H1 (cell line): ENCODE measurements at regions not wholly inside any gene's neighbourhood (a gene's known extent, or its start where the extent isn't known, plus 50 kb on each side); places are given as distances from the start of the nearest gene placed in this dataset.
A peak's percentile ranks its signal among the peaks of the same experiment; 100 is the strongest.

ENCODE experiments used
- CTCF ChIA-PET: fragments of 300-600 bp; sonication (Branson Sonifier 250); formaldehyde crosslinking; loops from one replicate; lab custom pipeline; 2021; ENCODE audit not compliant: partially characterized antibody; lab: Charles Lee
- POLR2A ChIA-PET: fragments of 300-600 bp; sonication (Branson Sonifier 250); formaldehyde crosslinking; loops from one replicate; lab custom pipeline; 2021; ENCODE audit warnings: inconsistent platforms; ENCODE audit not compliant: partially characterized antibody; lab: Charles Lee
- DNase-seq, 2 experiments: peaks; one replicate each; pipeline versions ENCODE4 v3.0.0 to v3.0.0-alpha.2; 2010 to 2022; ENCODE audit warnings: low spot score in 2 of 2, low read depth in 1 of 2, mixed read lengths in 1 of 2
- FAIRE-seq: peaks from 2 replicates; lab custom pipeline; 2011; peaks lifted over from hg19 to GRCh38; lab: Jason Lieb, UNC
- H2AFZ ChIP-seq: 2 replicates; pipeline ENCODE4 v1.8.1; 2012; ENCODE audit warnings: low read length, inconsistent platforms
- H2AK5ac ChIP-seq: 2 replicates; pipeline ENCODE4 v1.6.1; 2013; ENCODE audit warnings: low read depth, low read length
- H2BK120ac ChIP-seq: replicated peaks from 2 replicates; pipeline ENCODE3; 2013; ENCODE audit warnings: low read depth, low read length, inconsistent platforms
- H2BK12ac ChIP-seq: 2 replicates; pipeline ENCODE4 v1.6.1; 2013; ENCODE audit warnings: low read depth, low read length
- H2BK15ac ChIP-seq: 2 replicates; pipeline ENCODE4 v1.6.1; 2013; ENCODE audit warnings: low read length
- H2BK20ac ChIP-seq: 2 replicates; pipeline ENCODE4 v1.6.1; 2013; ENCODE audit warnings: low read length
- H2BK5ac ChIP-seq: 2 replicates; pipeline ENCODE4 v1.6.1; 2013; ENCODE audit warnings: low read depth, low read length
- H3K14ac ChIP-seq: 2 replicates; pipeline ENCODE4 v1.6.1; 2013; ENCODE audit warnings: inconsistent platforms; ENCODE audit not compliant: insufficient read length
- H3K18ac ChIP-seq: 2 replicates; pipeline ENCODE4 v1.6.1; 2013; ENCODE audit warnings: low read length; ENCODE audit errors: extremely low read depth
- H3K23ac ChIP-seq: 2 replicates; pipeline ENCODE4 v1.6.1; 2013; ENCODE audit warnings: inconsistent platforms; ENCODE audit not compliant: insufficient read length
- H3K23me2 ChIP-seq: 2 replicates; pipeline ENCODE4 v1.6.1; 2013; ENCODE audit warnings: low read depth, low read length
- H3K27ac ChIP-seq: 2 replicates; pipeline ENCODE4 v1.6.1; 2011; ENCODE audit warnings: low read depth, low read length, inconsistent platforms
- H3K27me3 ChIP-seq, 4 experiments: replicated peaks in 1 of 4; 1 replicate in 1 of 4; 2 replicates in 3 of 4; pipeline versions ENCODE4 v1.6.1 to v1.8.1; 2011 to 2013; ENCODE audit warnings: low read length in 3 of 4, mild to moderate bottlenecking in 3 of 4, inconsistent platforms in 2 of 4, mixed read lengths in 2 of 4, moderate library complexity in 1 of 4; ENCODE audit not compliant: control insufficient read depth in 3 of 4, insufficient read depth in 3 of 4; ENCODE audit errors: extremely low read depth in 1 of 4
- H3K36me3 ChIP-seq, 4 experiments: 2 replicates each; pipeline versions ENCODE4 v1.6.1 to v1.8.1; 2011 to 2013; ENCODE audit warnings: mild to moderate bottlenecking in 4 of 4, low read length in 3 of 4, moderate library complexity in 2 of 4, control low read depth in 1 of 4, inconsistent platforms in 1 of 4; ENCODE audit not compliant: insufficient read depth in 4 of 4, control insufficient read depth in 2 of 4
- H3K4ac ChIP-seq: replicated peaks from 2 replicates; pipeline ENCODE3; 2013; ENCODE audit warnings: low read length, low read depth, mixed read lengths, inconsistent platforms; ENCODE audit not compliant: insufficient read length
- H3K4me1 ChIP-seq, 4 experiments: replicated peaks in 1 of 4; 1 replicate in 1 of 4; 2 replicates in 3 of 4; pipeline versions ENCODE4 v1.6.1 to v1.8.1; 2011 to 2013; ENCODE audit warnings: low read length in 3 of 4, inconsistent platforms in 2 of 4, mixed read lengths in 1 of 4; ENCODE audit not compliant: insufficient read depth in 4 of 4, control insufficient read depth in 3 of 4
- H3K4me2 ChIP-seq, 2 experiments: 2 replicates each; pipeline versions ENCODE4 v1.6.1 to v1.8.1; 2011 to 2013; ENCODE audit warnings: low read depth in 2 of 2, low read length in 2 of 2, control low read depth in 1 of 2, inconsistent platforms in 1 of 2, mild to moderate bottlenecking in 1 of 2; ENCODE audit not compliant: insufficient read depth in 1 of 2
- H3K4me3 ChIP-seq, 4 experiments: fragments of 200-600, 300-600 bp in 1 of 4; sonication (generic), shearing (Covaris generic), sonication (Bioruptor Twin) in 1 of 4; 2 replicates each; pipeline versions ENCODE4 v1.5.1 to v1.8.1; 2011 to 2016; ENCODE audit warnings: low read length in 4 of 4, low read depth in 3 of 4, control low read depth in 2 of 4, inconsistent platforms in 2 of 4, mild to moderate bottlenecking in 2 of 4, mixed read lengths in 1 of 4, moderate library complexity in 1 of 4; ENCODE audit not compliant: insufficient read depth in 2 of 4; ENCODE audit errors: extremely low read depth in 1 of 4
- H3K56ac ChIP-seq: replicated peaks from 2 replicates; pipeline ENCODE3; 2013; ENCODE audit warnings: low read depth, mild to moderate bottlenecking, mixed read lengths, low read length, inconsistent platforms; ENCODE audit not compliant: insufficient read length
- H3K79me1 ChIP-seq: 2 replicates; pipeline ENCODE4 v1.6.1; 2013; ENCODE audit warnings: low read depth, low read length, control low read depth
- H3K79me2 ChIP-seq, 2 experiments: 2 replicates each; pipeline versions ENCODE4 v1.6.1 to v1.8.1; 2012 to 2013; ENCODE audit warnings: low read length in 2 of 2, mild to moderate bottlenecking in 2 of 2, inconsistent platforms in 1 of 2; ENCODE audit not compliant: insufficient read depth in 2 of 2, control insufficient read depth in 1 of 2
- H3K9ac ChIP-seq, 4 experiments: replicated peaks in 1 of 4; 1 replicate in 1 of 4; 2 replicates in 3 of 4; pipeline versions ENCODE4 v1.6.1 to v1.8.1; 2011 to 2013; ENCODE audit warnings: low read depth in 3 of 4, low read length in 3 of 4, control low read depth in 2 of 4, mild to moderate bottlenecking in 2 of 4, moderate library complexity in 2 of 4, inconsistent platforms in 1 of 4; ENCODE audit errors: extremely low read depth in 1 of 4
- H3K9me3 ChIP-seq, 2 experiments: 2 replicates each; pipeline versions ENCODE4 v1.6.1 to v1.8.1; 2012 to 2013; ENCODE audit warnings: mild to moderate bottlenecking in 2 of 2, moderate library complexity in 2 of 2, control low read depth in 1 of 2, inconsistent platforms in 1 of 2, low read depth in 1 of 2, low read length in 1 of 2, mixed read lengths in 1 of 2; ENCODE audit not compliant: insufficient read depth in 2 of 2
- H4K20me1 ChIP-seq, 2 experiments: replicated peaks in 1 of 2; 2 replicates each; pipeline versions ENCODE3 to v1.8.1; 2011 to 2013; ENCODE audit warnings: inconsistent platforms in 2 of 2, low read length in 2 of 2, mild to moderate bottlenecking in 1 of 2; ENCODE audit not compliant: insufficient read depth in 2 of 2, control insufficient read depth in 1 of 2
- H4K5ac ChIP-seq: 2 replicates; pipeline ENCODE4 v1.6.1; 2013; ENCODE audit warnings: low read length, low read depth, mixed read lengths, inconsistent platforms; ENCODE audit not compliant: insufficient read length
- H4K8ac ChIP-seq: 2 replicates; pipeline ENCODE4 v1.8.0; 2013; ENCODE audit warnings: mild to moderate bottlenecking, moderate library complexity, low read length, inconsistent platforms; ENCODE audit not compliant: insufficient read depth; ENCODE audit errors: extremely low read depth
- H4K91ac ChIP-seq: replicated peaks from 2 replicates; pipeline ENCODE3; 2013; ENCODE audit warnings: low read length, mixed read lengths, inconsistent platforms; ENCODE audit not compliant: insufficient read length
- CHD2 ChIP-seq: IDR thresholded peaks from 2 replicates; pipeline ENCODE4 v1.6.1; 2012; ENCODE audit warnings: low read length, improper control_type of control experiment
- EP300 ChIP-seq, 2 experiments: IDR thresholded peaks; 1 replicate in 1 of 2; 2 replicates in 1 of 2; pipeline ENCODE4 v1.6.1; 2011 to 2012; ENCODE audit warnings: low read depth in 2 of 2, low read length in 2 of 2, mild to moderate bottlenecking in 2 of 2, borderline replicate concordance in 1 of 2, inconsistent platforms in 1 of 2, moderate library complexity in 1 of 2
- KDM4A ChIP-seq: IDR thresholded peaks from one replicate; pipeline ENCODE4 v1.7.1; 2012; ENCODE audit warnings: low read depth, mild to moderate bottlenecking, moderate library complexity, low read length, inconsistent platforms; ENCODE audit not compliant: severe bottlenecking
- NANOG ChIP-seq: IDR thresholded peaks from 2 replicates; pipeline ENCODE4 v1.6.1; 2011; ENCODE audit warnings: low read length, low read depth, mild to moderate bottlenecking, inconsistent platforms; ENCODE audit not compliant: insufficient read depth, poor library complexity, severe bottlenecking
- NRF1 ChIP-seq: IDR thresholded peaks from 2 replicates; pipeline ENCODE4 v1.6.1; 2011; ENCODE audit warnings: mild to moderate bottlenecking, low read depth, low read length, improper control_type of control experiment
- WGBS, 2 experiments: shearing (Covaris generic) in 1 of 2; methylation state at CpG; one replicate each; pipeline versions ENCODE4 v1.1.6 to v1.1.7; 2013 to 2015; ENCODE audit warnings: low lambda C conversion rate in 2 of 2, mixed read lengths in 2 of 2, inconsistent platforms in 1 of 2, low coverage in 1 of 2, missing lambda C conversion rate in 1 of 2; ENCODE audit not compliant: insufficient replicate concordance in 2 of 2, insufficient coverage in 1 of 2, insufficient read length in 1 of 2; ENCODE audit errors: extremely low coverage in 1 of 2, missing lambda C conversion rate in 1 of 2; 5-methylcytosine and 5-hydroxymethylcytosine counted together

DNA sequence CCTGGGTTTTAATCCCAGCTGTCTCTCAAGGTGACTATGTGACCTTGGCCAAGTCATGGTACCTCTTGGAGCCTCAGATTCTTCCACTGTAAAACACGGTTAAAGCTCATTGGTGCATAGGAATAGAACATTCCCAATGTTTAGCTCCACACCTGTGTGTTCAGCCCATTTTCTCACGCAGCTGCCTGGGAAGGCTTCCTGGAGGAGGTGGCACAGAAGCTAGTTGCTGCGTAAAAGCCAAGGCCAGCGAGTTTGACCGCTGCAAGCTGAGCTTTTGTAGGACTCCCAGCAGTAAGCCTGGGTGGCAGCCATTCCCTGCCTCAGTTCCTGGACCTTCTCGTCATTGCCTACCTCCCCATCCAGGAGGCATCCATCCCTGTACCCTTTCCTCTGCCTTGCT is 326.6 kb downstream of the RPS24 start:
- H3K4me1 ChIP-seq, result peaks cover 2 to 13% (median 12%) of the 10 kb centered on the region in 4 experiments; a peak in 6 of 7 replicates
- no peaks in the 10 kb centered on the region for H3K79me1 ChIP-seq
- no peak overlapping the region for H3K4ac ChIP-seq
- H3K9ac ChIP-seq, result no peak overlapping the region
- H3K14ac ChIP-seq, result no peak overlapping the region
- H3K27ac ChIP-seq, result no peak overlapping the region
- no peak overlapping the region for H2AK5ac ChIP-seq
- H2BK15ac ChIP-seq, result 0 out of 2 replicates have a peak overlapping the region, but pooled peaks have one; percentile 33
- DNase-seq, result no peak
- H3K4me3 ChIP-seq, result no peak overlapping the region
- H2BK120ac ChIP-seq, result no peak overlapping the region
- H2BK20ac ChIP-seq, result no peak overlapping the region
- WGBS, 2 experiments, result 84% methylated on average over 6 of the region's 6 CpGs; no CpG with 5 or more reads in 1 of the 2 experiments
- no peak overlapping the region for H4K91ac ChIP-seq
- H4K8ac ChIP-seq, result no peak overlapping the region
- H3K4me2 ChIP-seq, result no peak overlapping the region
- H4K20me1 ChIP-seq, result no peaks in the 10 kb centered on the region
- TF ChIP-seq KDM4A (no peak), NRF1 (no peak), EP300 (IDR thresholded peaks at IDR 0.05; ENCODE audit: borderline replicate concordance in 1 of 2, low read depth in 2 of 2, low read length in 2 of 2) (no peak), CHD2 (no peak), NANOG (no peak)
- no peaks in the 10 kb centered on the region for H3K79me2 ChIP-seq
- FAIRE-seq, result no peak
- no peak overlapping the region for H2BK12ac ChIP-seq
- H3K9me3 ChIP-seq, result no peaks in the 10 kb centered on the region
- H3K27me3 ChIP-seq, result no peaks in the 10 kb centered on the region
- POLR2A ChIA-PET, result interaction anchor here (0.8 kb wide), 1 partner anchor 324 kb away, joined by 3 read pairs; no protein-coding TSS in a partner anchor
- no peak overlapping the region for H3K23ac ChIP-seq
- no peak overlapping the region; the same call in 1 of the 2 replicates for H2AFZ ChIP-seq
- H4K5ac ChIP-seq, result no peak overlapping the region
- CTCF ChIA-PET, result interaction anchor here (0.5 to 2.2 kb wide), 8 partner anchors 10 to 615 kb away, joined by 3 to 10 read pairs (median 4); no protein-coding TSS in a partner anchor
- no peak overlapping the region for H3K56ac ChIP-seq
- H3K23me2 ChIP-seq, result no peaks in the 10 kb centered on the region
- H3K36me3 ChIP-seq, result no peaks in the 10 kb centered on the region
- H3K18ac ChIP-seq, result no peak overlapping the region
- H2BK5ac ChIP-seq, result no peak overlapping the region
